Astrocyte of the spinal cord (primary cell): ENCODE measurements at regions not wholly inside any gene's neighbourhood (a gene's known extent, or its start where the extent isn't known, plus 50 kb on each side); places are given as distances from the start of the nearest gene placed in this dataset.

Experiments used
- DNase-seq: peaks from one replicate; pipeline ENCODE4 v3.0.0; 2011; ENCODE audit warnings: low read depth, low spot score
- H3K4me3 ChIP-seq: 2 replicates; pipeline ENCODE4 v1.5.1; 2011; ENCODE audit warnings: low read depth, mild to moderate bottlenecking, low read length, moderate library complexity
- in situ Hi-C: cut with HindIII; loops from 2 replicates; pipeline ENCODE4 v1.10.0; 2017; ENCODE audit warnings: low sequenced_read_pairs
- TF ChIP-seq, protein P1 (sequence below): IDR thresholded peaks from 2 replicates; pipeline ENCODE4 v1.5.1; 2012; ENCODE audit warnings: low read depth, mild to moderate bottlenecking, low read length, inconsistent platforms

DNA sequence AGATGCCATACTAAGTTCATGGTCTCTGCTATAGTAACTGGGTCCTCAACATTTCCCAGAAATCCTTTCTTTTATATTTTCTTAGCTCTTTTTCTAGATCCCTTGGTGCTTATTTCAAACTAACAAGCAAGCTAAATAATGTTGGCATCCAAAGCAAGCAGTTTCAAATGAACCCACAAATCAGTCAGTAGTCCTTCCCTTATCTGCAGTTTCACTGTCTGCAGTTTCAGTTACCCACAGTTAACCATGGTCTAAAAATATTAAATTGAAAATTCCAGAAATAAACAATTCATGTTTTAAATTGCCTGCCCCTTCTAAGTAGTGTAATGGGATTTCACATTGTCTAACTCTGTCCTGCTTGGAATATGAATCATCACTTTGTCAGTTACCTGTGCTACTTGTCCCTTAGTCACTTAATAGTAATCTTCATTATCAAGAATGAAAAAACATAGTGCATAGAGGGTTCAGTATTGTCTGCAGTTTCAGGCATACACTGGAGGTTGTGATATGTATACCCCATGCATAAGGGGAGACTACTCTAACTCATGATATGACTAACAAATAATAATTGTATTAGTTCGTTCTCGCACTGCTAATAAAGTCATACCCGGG, 633.7 kb downstream of the MECOM start:
- DNase-seq: no peak
- in situ Hi-C loops: no loop called here
- H3K4me3 ChIP-seq: no peak overlapping the region
- TF ChIP-seq, protein P1, sequence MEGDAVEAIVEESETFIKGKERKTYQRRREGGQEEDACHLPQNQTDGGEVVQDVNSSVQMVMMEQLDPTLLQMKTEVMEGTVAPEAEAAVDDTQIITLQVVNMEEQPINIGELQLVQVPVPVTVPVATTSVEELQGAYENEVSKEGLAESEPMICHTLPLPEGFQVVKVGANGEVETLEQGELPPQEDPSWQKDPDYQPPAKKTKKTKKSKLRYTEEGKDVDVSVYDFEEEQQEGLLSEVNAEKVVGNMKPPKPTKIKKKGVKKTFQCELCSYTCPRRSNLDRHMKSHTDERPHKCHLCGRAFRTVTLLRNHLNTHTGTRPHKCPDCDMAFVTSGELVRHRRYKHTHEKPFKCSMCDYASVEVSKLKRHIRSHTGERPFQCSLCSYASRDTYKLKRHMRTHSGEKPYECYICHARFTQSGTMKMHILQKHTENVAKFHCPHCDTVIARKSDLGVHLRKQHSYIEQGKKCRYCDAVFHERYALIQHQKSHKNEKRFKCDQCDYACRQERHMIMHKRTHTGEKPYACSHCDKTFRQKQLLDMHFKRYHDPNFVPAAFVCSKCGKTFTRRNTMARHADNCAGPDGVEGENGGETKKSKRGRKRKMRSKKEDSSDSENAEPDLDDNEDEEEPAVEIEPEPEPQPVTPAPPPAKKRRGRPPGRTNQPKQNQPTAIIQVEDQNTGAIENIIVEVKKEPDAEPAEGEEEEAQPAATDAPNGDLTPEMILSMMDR: no peak

DNA sequence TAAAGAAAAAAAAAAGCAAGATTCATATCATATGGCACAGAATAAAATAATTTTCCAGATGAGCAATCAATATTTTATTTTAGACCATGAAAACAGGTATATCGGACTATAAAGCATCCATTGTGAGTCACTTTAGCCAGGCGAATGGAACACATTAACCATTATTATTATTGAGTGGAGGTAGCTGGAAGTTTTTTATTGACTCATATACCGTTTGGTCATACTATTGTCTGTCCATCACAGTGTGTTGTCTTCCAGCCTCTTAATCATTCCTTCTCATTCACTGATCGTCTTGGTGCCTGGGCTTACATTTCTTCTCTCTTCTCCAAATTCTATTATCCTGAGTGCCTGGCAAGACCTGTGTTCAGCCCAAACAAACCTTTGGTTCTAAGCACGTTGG, 634.8 kb downstream of the MECOM start:
- in situ Hi-C loops: no loop called here
- DNase-seq: no peak
- TF ChIP-seq, protein P1: no peak
- H3K4me3 ChIP-seq: no peak overlapping the region

DNA sequence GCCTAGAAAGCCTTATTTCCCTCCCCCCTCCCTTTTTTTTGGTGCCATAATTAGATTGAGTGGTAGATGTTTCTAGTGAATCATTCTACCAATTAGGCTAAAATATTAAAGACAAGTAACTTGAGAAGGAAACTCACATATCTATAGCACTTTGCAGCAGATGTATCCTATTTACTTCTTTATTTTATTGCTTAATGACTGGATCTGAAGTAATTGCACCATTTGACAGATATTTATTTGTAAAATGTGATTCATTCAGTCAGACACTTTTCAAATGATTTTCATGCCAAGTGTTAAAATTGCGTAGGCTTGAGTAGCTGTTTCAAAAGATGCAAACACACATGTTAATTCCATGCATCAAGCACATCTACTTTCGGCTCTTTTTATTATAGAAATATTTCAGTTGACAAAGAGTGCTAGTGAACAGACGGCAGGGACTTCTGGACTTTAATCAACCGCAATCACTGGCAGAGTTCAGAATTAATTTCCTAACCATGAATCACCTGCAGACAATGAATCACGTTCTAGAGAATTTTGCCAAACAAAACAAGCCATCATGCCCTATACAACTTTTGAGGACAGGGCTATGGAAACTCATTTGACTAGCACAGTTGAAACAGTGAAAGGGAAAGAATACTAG, 636.8 kb downstream of the MECOM start:
- in situ Hi-C loops: no loop called here
- TF ChIP-seq, protein P1: no peak
- peak overlapping the region; percentile 4 for H3K4me3 ChIP-seq
- peak; percentile 91 for DNase-seq

DNA sequence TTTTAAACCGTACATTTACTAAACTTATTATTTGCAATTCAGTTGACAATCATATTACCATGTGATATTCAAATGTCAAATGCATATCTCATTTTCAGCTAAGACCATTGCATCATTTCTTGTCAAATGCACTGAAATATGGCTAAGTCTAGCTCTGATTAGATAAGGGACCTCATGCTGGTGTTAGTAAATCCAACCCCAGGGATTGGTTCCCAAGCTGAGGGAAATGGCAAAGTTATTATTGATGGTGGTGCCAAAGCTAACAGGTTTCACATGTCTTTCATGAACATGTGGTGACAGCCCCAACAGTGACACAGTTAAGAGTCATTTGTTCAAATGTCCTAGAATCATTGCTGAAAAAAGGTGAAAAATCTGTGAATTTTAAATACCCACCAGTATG, 641.1 kb downstream of the MECOM start:
- H3K4me3 ChIP-seq: no peak overlapping the region
- TF ChIP-seq, protein P1: no peak
- DNase-seq: no peak
- in situ Hi-C loops: no loop called here

DNA sequence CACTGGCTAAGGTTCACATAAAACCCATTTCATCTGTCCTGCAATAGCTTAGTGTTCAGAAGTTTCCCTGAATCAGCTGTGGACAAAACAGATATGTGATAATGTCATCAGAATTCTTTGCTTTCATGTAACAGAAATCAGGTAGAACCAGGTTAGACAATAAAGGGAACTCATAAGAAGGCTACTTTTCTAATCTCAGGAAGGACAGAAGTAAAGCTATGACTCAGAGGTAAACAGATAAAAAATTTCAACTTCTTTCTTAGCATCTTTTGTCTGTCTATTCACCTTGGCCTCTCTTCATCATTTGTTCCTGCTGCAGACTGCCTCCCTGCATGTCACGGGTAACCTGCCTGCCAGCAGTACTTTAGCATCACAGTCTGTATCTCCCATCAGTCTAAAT, 643.1 kb downstream of the MECOM start:
- in situ Hi-C loops: no loop called here
- no peak for DNase-seq
- TF ChIP-seq, protein P1: no peak
- H3K4me3 ChIP-seq: no peak overlapping the region

DNA sequence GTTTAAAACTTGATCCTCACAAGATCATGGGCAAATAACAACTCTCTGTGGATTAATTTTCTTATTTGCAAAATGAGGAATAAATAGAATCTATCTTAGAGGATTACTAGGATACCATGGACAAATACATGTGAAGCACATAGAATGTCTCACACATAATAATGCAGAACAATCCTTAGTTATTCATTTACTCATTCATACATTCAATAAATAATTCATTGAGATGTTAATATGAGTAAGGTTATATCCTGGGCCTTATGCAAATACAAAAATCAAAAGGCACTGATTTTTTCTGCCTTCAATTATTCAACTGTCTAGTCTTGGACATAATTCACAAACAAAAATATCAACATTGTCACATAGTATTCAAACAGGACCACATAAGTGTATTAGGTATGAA, 654.1 kb downstream of the MECOM start:
- TF ChIP-seq, protein P1: no peak
- H3K4me3 ChIP-seq: no peak overlapping the region
- in situ Hi-C loops: no loop called here
- DNase-seq: no peak
